ENCODE measurements at regions not wholly inside any gene's neighbourhood (a gene's known extent, or its start where the extent isn't known, plus 50 kb on each side); places are given as distances from the start of the nearest gene placed in this dataset.

GRCh38 chr12:128057586-128057985 is 209.4 kb upstream of the TMEM132C start:
- Histone ChIP-seq H3K9me3 (ENCODE audit: low read length) (no peaks in the 10 kb centered on the region), H3K36me3 (ENCODE audit: insufficient read depth, low read length) (no peaks in the 10 kb centered on the region), H2AFZ (ENCODE audit: low read depth, low read length) (no peak overlapping the region), H3K27me3 (ENCODE audit: insufficient read depth, low read length) (peaks cover under 1% of the 10 kb centered on the region), H3K4me1 (ENCODE audit: insufficient read depth, low read length) (peaks cover 3% of the 10 kb centered on the region), H3K4me3 (ENCODE audit: low read length) (no peak overlapping the region)

- H3K36me3 ChIP-seq (ENCODE audit: insufficient read depth, low read length), result no peaks in the 10 kb centered on the region
- H2AFZ ChIP-seq (ENCODE audit: low read depth, low read length), result no peak overlapping the region
- no peaks in the 10 kb centered on the region for H3K27me3 ChIP-seq (ENCODE audit: insufficient read depth, low read length)
- H3K4me3 ChIP-seq (ENCODE audit: low read length), result no peak overlapping the region
- H3K4me1 ChIP-seq (ENCODE audit: insufficient read depth, low read length), result peaks cover 3% of the 10 kb centered on the region
- no peaks in the 10 kb centered on the region for H3K9me3 ChIP-seq (ENCODE audit: low read length)
Measured at GRCh38 chr12:128059621-128060370, 207.2 kb upstream of the TMEM132C start.

GRCh38 chr12:128068211-128068610 is 198.8 kb upstream of the TMEM132C start:
- H2AFZ ChIP-seq (ENCODE audit: low read depth, low read length), result no peak overlapping the region
- no peaks in the 10 kb centered on the region for H3K4me1 ChIP-seq (ENCODE audit: insufficient read depth, low read length)
- no peaks in the 10 kb centered on the region for H3K9me3 ChIP-seq (ENCODE audit: low read length)
- H3K27me3 ChIP-seq (ENCODE audit: insufficient read depth, low read length), result no peaks in the 10 kb centered on the region
- H3K4me3 ChIP-seq (ENCODE audit: low read length), result no peak overlapping the region
- H3K36me3 ChIP-seq (ENCODE audit: insufficient read depth, low read length), result no peaks in the 10 kb centered on the region

- Histone ChIP-seq H2AFZ (ENCODE audit: low read depth, low read length) (no peak overlapping the region), H3K9me3 (ENCODE audit: low read length) (no peaks in the 10 kb centered on the region), H3K27me3 (ENCODE audit: insufficient read depth, low read length) (no peaks in the 10 kb centered on the region), H3K36me3 (ENCODE audit: insufficient read depth, low read length) (no peaks in the 10 kb centered on the region), H3K4me3 (ENCODE audit: low read length) (no peak overlapping the region), H3K4me1 (ENCODE audit: insufficient read depth, low read length) (no peaks in the 10 kb centered on the region)
Measured at GRCh38 chr12:128069359-128069997, 197.5 kb upstream of the TMEM132C start.

- Histone ChIP-seq H3K4me3 (ENCODE audit: low read length) (no peak overlapping the region), H3K9me3 (ENCODE audit: low read length) (no peaks in the 10 kb centered on the region), H2AFZ (ENCODE audit: low read depth, low read length) (no peak overlapping the region), H3K27me3 (ENCODE audit: insufficient read depth, low read length) (no peaks in the 10 kb centered on the region), H3K4me1 (ENCODE audit: insufficient read depth, low read length) (no peaks in the 10 kb centered on the region), H3K36me3 (ENCODE audit: insufficient read depth, low read length) (no peaks in the 10 kb centered on the region)
Measured at GRCh38 chr12:128073937-128074336, 193.0 kb upstream of the TMEM132C start.

GRCh38 chr12:128075332-128075731 is 191.6 kb upstream of the TMEM132C start:
- H2AFZ ChIP-seq (ENCODE audit: low read depth, low read length), result no peak overlapping the region

GRCh38 chr12:128076188-128076587 is 190.8 kb upstream of the TMEM132C start:
- Histone ChIP-seq H3K4me3 (ENCODE audit: low read length) (no peak overlapping the region), H3K36me3 (ENCODE audit: insufficient read depth, low read length) (no peaks in the 10 kb centered on the region), H3K9me3 (ENCODE audit: low read length) (no peaks in the 10 kb centered on the region), H2AFZ (ENCODE audit: low read depth, low read length) (no peak overlapping the region), H3K4me1 (ENCODE audit: insufficient read depth, low read length) (no peaks in the 10 kb centered on the region), H3K27me3 (ENCODE audit: insufficient read depth, low read length) (no peaks in the 10 kb centered on the region)

More at GRCh38 chr12:128075332-128075731, 191.6 kb upstream of the TMEM132C start:
- H3K4me3 ChIP-seq (ENCODE audit: low read length), result no peak overlapping the region
- no peaks in the 10 kb centered on the region for H3K27me3 ChIP-seq (ENCODE audit: insufficient read depth, low read length)
- H3K9me3 ChIP-seq (ENCODE audit: low read length), result no peaks in the 10 kb centered on the region
- no peaks in the 10 kb centered on the region for H3K4me1 ChIP-seq (ENCODE audit: insufficient read depth, low read length)
- no peaks in the 10 kb centered on the region for H3K36me3 ChIP-seq (ENCODE audit: insufficient read depth, low read length)

- H3K4me1 ChIP-seq (ENCODE audit: insufficient read depth, low read length), result no peaks in the 10 kb centered on the region
- H3K27me3 ChIP-seq (ENCODE audit: insufficient read depth, low read length), result no peaks in the 10 kb centered on the region
- no peak overlapping the region for H3K4me3 ChIP-seq (ENCODE audit: low read length)
- no peaks in the 10 kb centered on the region for H3K36me3 ChIP-seq (ENCODE audit: insufficient read depth, low read length)
- no peaks in the 10 kb centered on the region for H3K9me3 ChIP-seq (ENCODE audit: low read length)
- no peak overlapping the region for H2AFZ ChIP-seq (ENCODE audit: low read depth, low read length)
Measured at GRCh38 chr12:128077211-128077916, 189.6 kb upstream of the TMEM132C start.

GRCh38 chr12:128077917-128078298 is 189.1 kb upstream of the TMEM132C start:
- no peaks in the 10 kb centered on the region for H3K4me1 ChIP-seq (ENCODE audit: insufficient read depth, low read length)
- H3K9me3 ChIP-seq (ENCODE audit: low read length), result no peaks in the 10 kb centered on the region
- H2AFZ ChIP-seq (ENCODE audit: low read depth, low read length), result no peak overlapping the region
- no peak overlapping the region for H3K4me3 ChIP-seq (ENCODE audit: low read length)
- no peaks in the 10 kb centered on the region for H3K36me3 ChIP-seq (ENCODE audit: insufficient read depth, low read length)
- H3K27me3 ChIP-seq (ENCODE audit: insufficient read depth, low read length), result no peaks in the 10 kb centered on the region

GRCh38 chr12:128078301-128078971 is 188.5 kb upstream of the TMEM132C start:
- H3K4me3 ChIP-seq (ENCODE audit: low read length), result no peak overlapping the region
- no peaks in the 10 kb centered on the region for H3K36me3 ChIP-seq (ENCODE audit: insufficient read depth, low read length)
- H2AFZ ChIP-seq (ENCODE audit: low read depth, low read length), result no peak overlapping the region
- no peaks in the 10 kb centered on the region for H3K4me1 ChIP-seq (ENCODE audit: insufficient read depth, low read length)
- no peaks in the 10 kb centered on the region for H3K27me3 ChIP-seq (ENCODE audit: insufficient read depth, low read length)
- H3K9me3 ChIP-seq (ENCODE audit: low read length), result no peaks in the 10 kb centered on the region

- Histone ChIP-seq H3K9me3 (ENCODE audit: low read length) (no peaks in the 10 kb centered on the region), H3K4me3 (ENCODE audit: low read length) (no peak overlapping the region), H2AFZ (ENCODE audit: low read depth, low read length) (no peak overlapping the region), H3K4me1 (ENCODE audit: insufficient read depth, low read length) (no peaks in the 10 kb centered on the region), H3K36me3 (ENCODE audit: insufficient read depth, low read length) (no peaks in the 10 kb centered on the region), H3K27me3 (ENCODE audit: insufficient read depth, low read length) (no peaks in the 10 kb centered on the region)
Measured at GRCh38 chr12:128079446-128079845, 187.5 kb upstream of the TMEM132C start.

GRCh38 chr12:128083132-128083729 is 183.7 kb upstream of the TMEM132C start:
- H3K4me3 ChIP-seq (ENCODE audit: low read length), result no peak overlapping the region

More at GRCh38 chr12:128083132-128083729, 183.7 kb upstream of the TMEM132C start:
- Histone ChIP-seq H2AFZ (ENCODE audit: low read depth, low read length) (no peak overlapping the region), H3K27me3 (ENCODE audit: insufficient read depth, low read length) (no peaks in the 10 kb centered on the region), H3K36me3 (ENCODE audit: insufficient read depth, low read length) (no peaks in the 10 kb centered on the region), H3K9me3 (ENCODE audit: low read length) (no peaks in the 10 kb centered on the region), H3K4me1 (ENCODE audit: insufficient read depth, low read length) (no peaks in the 10 kb centered on the region)
